K562 (cell line): ENCODE measurements at regions not wholly inside any gene's neighbourhood (a gene's known extent, or its start where the extent isn't known, plus 50 kb on each side); places are given as distances from the start of the nearest gene placed in this dataset.

Experiments
- EGR1 ChIP-seq: fragments of 450-650 bp; conservative IDR thresholded peaks from 2 replicates; pipeline ENCODE4 v1.6.1; 2017; ENCODE audit warnings: mild to moderate bottlenecking
- ESRRB ChIP-seq: fragments of 250-450 bp; sonication (Bioruptor Pico); IDR thresholded peaks from 2 replicates; pipeline ENCODE4 v1.5.0; 2020; ENCODE audit warnings: mild to moderate bottlenecking, moderate library complexity, borderline replicate concordance
- FOSL1 ChIP-seq: fragments of 200-800 bp; sonication (Bioruptor generic); conservative IDR thresholded peaks from 2 replicates; pipeline ENCODE4 v1.6.1; 2016; ENCODE audit warnings: missing genetic modification characterization, missing compliant biosample characterization
- GTF2A2 ChIP-seq: IDR thresholded peaks from 2 replicates; pipeline ENCODE4 v1.6.1; 2016; ENCODE audit warnings: mild to moderate bottlenecking, missing genetic modification characterization, missing compliant biosample characterization
- HLTF ChIP-seq: fragments of 450-650 bp; IDR thresholded peaks from 2 replicates; pipeline ENCODE4 v1.6.1; 2016
- IRF2 ChIP-seq: sonication (generic); formaldehyde crosslinking; IDR thresholded peaks from 2 replicates; pipeline ENCODE4 v1.8.1; 2022; ENCODE audit warnings: mild to moderate bottlenecking, missing genetic modification reagents
- MTA3 ChIP-seq: fragments of 450-650 bp; formaldehyde crosslinking; IDR thresholded peaks from 2 replicates; pipeline ENCODE4 v1.6.1; 2017; ENCODE audit warnings: mild to moderate bottlenecking, borderline replicate concordance
- MXI1 ChIP-seq: IDR thresholded peaks from 2 replicates; pipeline ENCODE4 v1.6.1; 2011; ENCODE audit warnings: low read depth, mild to moderate bottlenecking, improper control_type of control experiment, low read length
- NBN ChIP-seq: fragments of 450-650 bp; IDR thresholded peaks from 2 replicates; pipeline ENCODE4 v1.6.1; 2016; ENCODE audit warnings: low read depth, mild to moderate bottlenecking
- NR1H2 ChIP-seq: sonication (generic); formaldehyde crosslinking; IDR thresholded peaks from 2 replicates; pipeline ENCODE4 v1.4.0; 2020; ENCODE audit warnings: mild to moderate bottlenecking, missing genetic modification reagents
- PHF20 ChIP-seq: fragments of 450-650 bp; IDR thresholded peaks from 2 replicates; pipeline ENCODE4 v1.6.1; 2018; ENCODE audit not compliant: partially characterized antibody
- RBFOX2 ChIP-seq: fragments of 200-400 bp; formaldehyde crosslinking; IDR thresholded peaks from 2 replicates; pipeline ENCODE4 v1.6.1; 2017; ENCODE audit warnings: low read depth, mild to moderate bottlenecking, low read length, moderate library complexity
- RNF2 ChIP-seq: sonication (generic); IDR thresholded peaks from 2 replicates; pipeline ENCODE4 v1.6.1; 2016
- SAFB2 ChIP-seq: fragments of 200-400 bp; formaldehyde crosslinking; IDR thresholded peaks from 2 replicates; pipeline ENCODE4 v1.6.1; 2018; ENCODE audit warnings: borderline replicate concordance, low read length, low read depth, moderate library complexity; ENCODE audit not compliant: severe bottlenecking
- SIN3B ChIP-seq: fragments of 450-650 bp; IDR thresholded peaks from 2 replicates; pipeline ENCODE4 v1.6.1; 2017; ENCODE audit warnings: low read depth, mild to moderate bottlenecking, moderate library complexity
- WHSC1 ChIP-seq: IDR thresholded peaks from one replicate; pipeline ENCODE4 v1.6.1; 2012; ENCODE audit warnings: low read length, control low read depth, inconsistent platforms
- ZBTB8A ChIP-seq: fragments of 450-650 bp; IDR thresholded peaks from 2 replicates; pipeline ENCODE4 v1.6.1; 2018; ENCODE audit warnings: mild to moderate bottlenecking, moderate library complexity; ENCODE audit not compliant: partially characterized antibody
- ZKSCAN8 ChIP-seq: fragments of 200-800 bp; sonication (Bioruptor generic); IDR thresholded peaks from 2 replicates; pipeline ENCODE4 v1.6.1; 2016; ENCODE audit warnings: missing genetic modification characterization, missing compliant biosample characterization
- ZNF165 ChIP-seq: fragments of 250-450 bp; sonication (Bioruptor Pico); IDR thresholded peaks from 2 replicates; pipeline ENCODE4 v1.4.0; 2020; ENCODE audit warnings: borderline replicate concordance
- ZNF175 ChIP-seq: fragments of 200-800 bp; sonication (Bioruptor generic); IDR thresholded peaks from 2 replicates; pipeline ENCODE4 v1.6.1; 2016; ENCODE audit warnings: low read depth, mild to moderate bottlenecking, missing genetic modification characterization, missing compliant biosample characterization
- ZNF311 ChIP-seq: fragments of 250-450 bp; sonication (Bioruptor Pico); IDR thresholded peaks from 2 replicates; pipeline ENCODE4 v1.4.0; 2020; ENCODE audit warnings: mild to moderate bottlenecking, moderate library complexity
- ZNF518B ChIP-seq: fragments of 250-450 bp; sonication (Bioruptor Pico); IDR thresholded peaks from 2 replicates; pipeline ENCODE4 v1.5.0; 2021; ENCODE audit warnings: mild to moderate bottlenecking, moderate library complexity
- ZNF79 ChIP-seq: fragments of 250-450 bp; sonication (Bioruptor Pico); IDR thresholded peaks from 2 replicates; pipeline ENCODE4 v1.4.0; 2020; ENCODE audit warnings: low read depth, mild to moderate bottlenecking, moderate library complexity
- TF ChIP-seq, protein P1 (sequence below): fragments of 450-650 bp; IDR thresholded peaks from 2 replicates; pipeline ENCODE4 v1.6.1; 2017; ENCODE audit warnings: antibody characterized with exemption, mild to moderate bottlenecking

- TF ChIP-seq SAFB2: no peak
- no peak for TF ChIP-seq PHF20
- TF ChIP-seq ZBTB8A: no peak
- no peak for TF ChIP-seq ESRRB
- no peak for TF ChIP-seq WHSC1
- TF ChIP-seq FOSL1: no peak
- peak; percentile 44; the same call in 1 of the 2 replicates for TF ChIP-seq RBFOX2
- TF ChIP-seq SIN3B: no peak
- TF ChIP-seq GTF2A2 (tag): no peak
- TF ChIP-seq IRF2 (CRISPR knock-in tag): no peak
- no peak for TF ChIP-seq ZNF311 (CRISPR knock-in tag)
- no peak for TF ChIP-seq MXI1
- TF ChIP-seq NBN: 0 out of 2 replicates have a peak, but pooled peaks have one; percentile 33
- TF ChIP-seq ZNF175 (CRISPR knock-in tag): no peak; the same call in 1 of the 2 replicates
- TF ChIP-seq ZNF165 (CRISPR knock-in tag): no peak
- no peak for TF ChIP-seq MTA3
- no peak for TF ChIP-seq EGR1
- no peak for TF ChIP-seq NR1H2 (CRISPR knock-in tag)
- TF ChIP-seq ZNF79 (CRISPR knock-in tag): no peak
- TF ChIP-seq RNF2: peak; percentile 84
- TF ChIP-seq, protein P1, sequence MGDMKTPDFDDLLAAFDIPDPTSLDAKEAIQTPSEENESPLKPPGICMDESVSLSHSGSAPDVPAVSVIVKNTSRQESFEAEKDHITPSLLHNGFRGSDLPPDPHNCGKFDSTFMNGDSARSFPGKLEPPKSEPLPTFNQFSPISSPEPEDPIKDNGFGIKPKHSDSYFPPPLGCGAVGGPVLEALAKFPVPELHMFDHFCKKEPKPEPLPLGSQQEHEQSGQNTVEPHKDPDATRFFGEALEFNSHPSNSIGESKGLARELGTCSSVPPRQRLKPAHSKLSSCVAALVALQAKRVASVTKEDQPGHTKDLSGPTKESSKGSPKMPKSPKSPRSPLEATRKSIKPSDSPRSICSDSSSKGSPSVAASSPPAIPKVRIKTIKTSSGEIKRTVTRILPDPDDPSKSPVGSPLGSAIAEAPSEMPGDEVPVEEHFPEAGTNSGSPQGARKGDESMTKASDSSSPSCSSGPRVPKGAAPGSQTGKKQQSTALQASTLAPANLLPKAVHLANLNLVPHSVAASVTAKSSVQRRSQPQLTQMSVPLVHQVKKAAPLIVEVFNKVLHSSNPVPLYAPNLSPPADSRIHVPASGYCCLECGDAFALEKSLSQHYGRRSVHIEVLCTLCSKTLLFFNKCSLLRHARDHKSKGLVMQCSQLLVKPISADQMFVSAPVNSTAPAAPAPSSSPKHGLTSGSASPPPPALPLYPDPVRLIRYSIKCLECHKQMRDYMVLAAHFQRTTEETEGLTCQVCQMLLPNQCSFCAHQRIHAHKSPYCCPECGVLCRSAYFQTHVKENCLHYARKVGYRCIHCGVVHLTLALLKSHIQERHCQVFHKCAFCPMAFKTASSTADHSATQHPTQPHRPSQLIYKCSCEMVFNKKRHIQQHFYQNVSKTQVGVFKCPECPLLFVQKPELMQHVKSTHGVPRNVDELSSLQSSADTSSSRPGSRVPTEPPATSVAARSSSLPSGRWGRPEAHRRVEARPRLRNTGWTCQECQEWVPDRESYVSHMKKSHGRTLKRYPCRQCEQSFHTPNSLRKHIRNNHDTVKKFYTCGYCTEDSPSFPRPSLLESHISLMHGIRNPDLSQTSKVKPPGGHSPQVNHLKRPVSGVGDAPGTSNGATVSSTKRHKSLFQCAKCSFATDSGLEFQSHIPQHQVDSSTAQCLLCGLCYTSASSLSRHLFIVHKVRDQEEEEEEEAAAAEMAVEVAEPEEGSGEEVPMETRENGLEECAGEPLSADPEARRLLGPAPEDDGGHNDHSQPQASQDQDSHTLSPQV: peak; percentile 49
- TF ChIP-seq ZKSCAN8: peak; percentile 75
- no peak for TF ChIP-seq HLTF
- no peak for TF ChIP-seq ZNF518B (CRISPR knock-in tag)
Measured at GRCh38 chr7:18177129-18177814, 149.6 kb upstream of the PRPS1L1 start (continued).
